ENCODE measurements at regions not wholly inside any gene's neighbourhood (a gene's known extent, or its start where the extent isn't known, plus 50 kb on each side); places are given as distances from the start of the nearest gene placed in this dataset.

DNA sequence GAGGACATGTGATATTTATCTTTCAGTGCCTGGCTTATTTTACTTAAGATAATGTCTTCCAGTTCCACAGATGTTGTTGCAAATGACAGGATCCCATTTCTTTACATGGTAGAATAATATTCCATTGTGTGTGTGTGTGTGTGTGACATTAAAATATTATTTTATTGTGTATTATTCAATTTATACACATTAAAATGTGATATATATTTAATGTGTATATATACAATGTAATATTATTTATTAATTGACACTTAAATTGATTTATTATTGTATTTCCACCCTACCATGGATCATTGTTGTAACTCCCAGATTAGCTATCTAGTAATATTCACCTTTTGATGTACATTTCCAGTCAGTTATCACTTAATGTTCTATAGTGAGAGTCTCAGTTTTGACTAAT lies 1422.5 kb upstream of the ADGRB3 start:
- POLR2A ChIA-PET, result no interaction called here
- DNase-seq (ENCODE audit: extremely low spot score), result no peak
- TF ChIP-seq TARDBP (IDR thresholded peaks at IDR 0.05) (no peak), HDGF (IDR thresholded peaks at IDR 0.05; ENCODE audit: borderline replicate concordance) (no peak), FOXK2 (IDR thresholded peaks at IDR 0.05) (no peak), ELF4 (IDR thresholded peaks at IDR 0.05) (no peak)
- CTCF ChIA-PET, result no interaction called here

GRCh38 chr6:67210450-67210849 lies 1424.6 kb upstream of the ADGRB3 start:
- DNase-seq (ENCODE audit: extremely low spot score), result no peak
- POLR2A ChIA-PET, result no interaction called here
- no peak for TF ChIP-seq ARNT (IDR thresholded peaks at IDR 0.05)
- TF ChIP-seq FOXK2 (IDR thresholded peaks at IDR 0.05), result no peak
- TF ChIP-seq SP1 (IDR thresholded peaks at IDR 0.05), result no peak
- no peak for TF ChIP-seq HDGF (IDR thresholded peaks at IDR 0.05; ENCODE audit: borderline replicate concordance)
- no peak for TF ChIP-seq CTBP1 (IDR thresholded peaks at IDR 0.05; ENCODE audit: borderline replicate concordance)
- CTCF ChIA-PET, result no interaction called here

- TF ChIP-seq FOXA1 (IDR thresholded peaks at IDR 0.05) (no peak), ARNT (IDR thresholded peaks at IDR 0.05) (no peak), ELF4 (IDR thresholded peaks at IDR 0.05) (no peak), SUZ12 (IDR thresholded peaks at IDR 0.05) (no peak), HDGF (IDR thresholded peaks at IDR 0.05; ENCODE audit: borderline replicate concordance) (no peak), ZNF384 (IDR thresholded peaks at IDR 0.05) (no peak), FOXM1 (IDR thresholded peaks at IDR 0.05; ENCODE audit: borderline replicate concordance) (no peak), FOXK2 (IDR thresholded peaks at IDR 0.05) (no peak), BHLHE40 (IDR thresholded peaks at IDR 0.05; ENCODE audit: borderline replicate concordance) (no peak), NFRKB (IDR thresholded peaks at IDR 0.05) (no peak), SP1 (IDR thresholded peaks at IDR 0.05) (no peak)
- no peak for DNase-seq (ENCODE audit: extremely low spot score)
- CTCF ChIA-PET, result no interaction called here
- POLR2A ChIA-PET, result no interaction called here
These were observed 1433.5 kb upstream of the ADGRB3 start for GRCh38 chr6:67201563-67201962.

GRCh38 chr6:67200626-67201403 lies 1434.3 kb upstream of the ADGRB3 start:
- no peak for DNase-seq (ENCODE audit: extremely low spot score)
- ChIA-PET CTCF (no interaction called here), POLR2A (no interaction called here)
- TF ChIP-seq LEF1 (IDR thresholded peaks at IDR 0.05; ENCODE audit: borderline replicate concordance), result no peak
- no peak for TF ChIP-seq CTBP1 (IDR thresholded peaks at IDR 0.05; ENCODE audit: borderline replicate concordance)
- no peak for TF ChIP-seq FOXM1 (IDR thresholded peaks at IDR 0.05; ENCODE audit: borderline replicate concordance)
- TF ChIP-seq TARDBP (IDR thresholded peaks at IDR 0.05), result no peak
- no peak for TF ChIP-seq FOXA1 (IDR thresholded peaks at IDR 0.05)
- no peak for TF ChIP-seq FOXK2 (IDR thresholded peaks at IDR 0.05)
- no peak for TF ChIP-seq HDGF (IDR thresholded peaks at IDR 0.05; ENCODE audit: borderline replicate concordance)
- no peak for TF ChIP-seq ZNF384 (IDR thresholded peaks at IDR 0.05)
- no peak for TF ChIP-seq NFRKB (IDR thresholded peaks at IDR 0.05)
- no peak for TF ChIP-seq SUZ12 (IDR thresholded peaks at IDR 0.05)
- TF ChIP-seq BHLHE40 (IDR thresholded peaks at IDR 0.05; ENCODE audit: borderline replicate concordance), result no peak

DNA sequence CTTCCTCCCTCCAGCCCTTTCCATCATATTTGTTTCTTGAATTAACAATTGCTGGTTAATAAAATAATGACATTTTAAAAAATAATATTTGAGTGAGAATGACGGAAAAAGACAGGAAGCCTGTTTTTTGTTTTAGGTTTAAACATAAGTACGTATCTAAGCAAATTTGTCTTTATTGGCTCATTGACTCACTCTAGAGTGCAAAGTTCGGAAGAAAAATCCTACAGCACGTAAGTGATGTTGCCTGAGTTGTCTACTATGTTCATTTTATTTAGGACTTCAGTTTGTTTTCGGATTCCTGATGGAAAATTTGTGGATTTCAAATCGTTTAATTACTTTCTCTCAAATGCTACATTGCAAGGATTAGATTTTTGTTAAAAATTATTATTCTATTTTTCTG lies 1435.7 kb upstream of the ADGRB3 start:
- ChIA-PET POLR2A (no interaction called here), CTCF (no interaction called here)
- TF ChIP-seq NFRKB (IDR thresholded peaks at IDR 0.05) (no peak), ARNT (IDR thresholded peaks at IDR 0.05) (no peak), TARDBP (IDR thresholded peaks at IDR 0.05) (no peak), FOXM1 (IDR thresholded peaks at IDR 0.05; ENCODE audit: borderline replicate concordance) (no peak), FOXA1 (IDR thresholded peaks at IDR 0.05) (no peak), HDGF (IDR thresholded peaks at IDR 0.05; ENCODE audit: borderline replicate concordance) (no peak), CTBP1 (IDR thresholded peaks at IDR 0.05; ENCODE audit: borderline replicate concordance) (no peak), LEF1 (IDR thresholded peaks at IDR 0.05; ENCODE audit: borderline replicate concordance) (no peak), SUZ12 (IDR thresholded peaks at IDR 0.05) (no peak), BHLHE40 (IDR thresholded peaks at IDR 0.05; ENCODE audit: borderline replicate concordance) (no peak), L3MBTL2 (conservative IDR thresholded peaks at IDR 0.05) (no peak), PKNOX1 (IDR thresholded peaks at IDR 0.05) (no peak), FOXK2 (IDR thresholded peaks at IDR 0.05) (no peak), SP1 (IDR thresholded peaks at IDR 0.05) (no peak), ELF4 (IDR thresholded peaks at IDR 0.05) (no peak), ZNF384 (IDR thresholded peaks at IDR 0.05) (no peak)
- no peak for DNase-seq (ENCODE audit: extremely low spot score)

- no peak for DNase-seq (ENCODE audit: extremely low spot score)
- ChIA-PET POLR2A (no interaction called here), CTCF (no interaction called here)
- no peak for TF ChIP-seq BHLHE40 (IDR thresholded peaks at IDR 0.05; ENCODE audit: borderline replicate concordance)
- no peak for TF ChIP-seq ELF4 (IDR thresholded peaks at IDR 0.05)
- no peak for TF ChIP-seq FOXM1 (IDR thresholded peaks at IDR 0.05; ENCODE audit: borderline replicate concordance)
- no peak for TF ChIP-seq SUZ12 (IDR thresholded peaks at IDR 0.05)
- TF ChIP-seq SP1 (IDR thresholded peaks at IDR 0.05), result no peak
- no peak for TF ChIP-seq LEF1 (IDR thresholded peaks at IDR 0.05; ENCODE audit: borderline replicate concordance)
- TF ChIP-seq FOXA1 (IDR thresholded peaks at IDR 0.05), result no peak
- TF ChIP-seq CTBP1 (IDR thresholded peaks at IDR 0.05; ENCODE audit: borderline replicate concordance), result no peak
- TF ChIP-seq ZNF384 (IDR thresholded peaks at IDR 0.05), result no peak
- no peak for TF ChIP-seq L3MBTL2 (conservative IDR thresholded peaks at IDR 0.05)
- no peak for TF ChIP-seq TARDBP (IDR thresholded peaks at IDR 0.05)
- no peak for TF ChIP-seq PKNOX1 (IDR thresholded peaks at IDR 0.05)
- no peak for TF ChIP-seq ARNT (IDR thresholded peaks at IDR 0.05)
- no peak for TF ChIP-seq NFRKB (IDR thresholded peaks at IDR 0.05)
These were observed 1444.3 kb upstream of the ADGRB3 start for GRCh38 chr6:67190733-67191132.

- ChIA-PET CTCF (no interaction called here), POLR2A (no interaction called here)
- no peak for DNase-seq (ENCODE audit: extremely low spot score)
- no peak for TF ChIP-seq ELF4 (IDR thresholded peaks at IDR 0.05)
- TF ChIP-seq SUZ12 (IDR thresholded peaks at IDR 0.05), result no peak
- no peak for TF ChIP-seq FOXA1 (IDR thresholded peaks at IDR 0.05)
- no peak for TF ChIP-seq LEF1 (IDR thresholded peaks at IDR 0.05; ENCODE audit: borderline replicate concordance)
- no peak for TF ChIP-seq ZNF384 (IDR thresholded peaks at IDR 0.05)
- TF ChIP-seq CTBP1 (IDR thresholded peaks at IDR 0.05; ENCODE audit: borderline replicate concordance), result no peak
- TF ChIP-seq NFRKB (IDR thresholded peaks at IDR 0.05), result no peak
- no peak for TF ChIP-seq PKNOX1 (IDR thresholded peaks at IDR 0.05)
- TF ChIP-seq HDGF (IDR thresholded peaks at IDR 0.05; ENCODE audit: borderline replicate concordance), result no peak
- no peak for TF ChIP-seq ARNT (IDR thresholded peaks at IDR 0.05)
- no peak for TF ChIP-seq L3MBTL2 (conservative IDR thresholded peaks at IDR 0.05)
- TF ChIP-seq FOXM1 (IDR thresholded peaks at IDR 0.05; ENCODE audit: borderline replicate concordance), result no peak
- no peak for TF ChIP-seq SP1 (IDR thresholded peaks at IDR 0.05)
- TF ChIP-seq FOXK2 (IDR thresholded peaks at IDR 0.05), result no peak
- no peak for TF ChIP-seq TARDBP (IDR thresholded peaks at IDR 0.05)
- TF ChIP-seq BHLHE40 (IDR thresholded peaks at IDR 0.05; ENCODE audit: borderline replicate concordance), result no peak
These were observed 1450.7 kb upstream of the ADGRB3 start for GRCh38 chr6:67184405-67184804.
